ENCODE measurements at regions not wholly inside any gene's neighbourhood (a gene's known extent, or its start where the extent isn't known, plus 50 kb on each side); places are given as distances from the start of the nearest gene placed in this dataset.

DNA sequence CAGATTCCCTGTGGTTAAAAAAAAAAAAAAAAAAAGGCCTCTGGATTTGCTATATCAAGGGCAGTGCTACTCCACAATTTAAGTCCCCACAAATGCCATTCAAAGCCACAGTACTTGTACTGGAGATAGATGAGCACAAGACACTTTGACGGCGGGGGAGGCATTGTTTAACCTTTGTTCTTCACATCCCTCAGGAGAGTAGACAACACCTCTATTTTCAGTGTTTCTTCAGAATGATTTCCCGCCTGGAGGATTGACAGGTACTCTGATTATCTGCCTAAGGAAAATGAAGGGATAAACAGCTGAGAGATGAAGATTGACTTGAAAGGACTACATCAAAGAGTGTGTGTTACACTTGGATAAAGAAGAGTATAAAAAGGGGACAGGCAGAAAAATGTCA, 58.7 kb downstream of the OTOL1 start:
- no peak for DNase-seq

DNA sequence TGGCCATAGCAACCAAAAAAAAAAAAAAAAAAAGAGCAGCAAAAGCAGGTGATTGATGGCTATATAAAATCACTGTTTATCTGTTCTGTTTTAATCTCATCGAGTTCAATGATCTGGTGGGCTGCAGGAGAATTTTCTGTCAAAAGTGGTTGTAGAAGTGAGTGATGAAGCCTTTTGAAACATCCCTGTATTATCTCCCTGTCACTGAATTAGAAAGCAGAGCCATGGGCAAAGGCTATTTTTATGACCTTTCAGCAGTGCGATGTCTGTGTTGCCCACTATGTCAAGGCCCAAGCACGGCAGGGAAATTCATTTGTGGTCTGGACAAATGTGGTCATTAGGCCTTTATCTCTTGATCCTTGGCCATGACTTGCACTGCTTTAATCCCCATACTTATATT, 59.9 kb downstream of the OTOL1 start:
- no peak for DNase-seq

DNA sequence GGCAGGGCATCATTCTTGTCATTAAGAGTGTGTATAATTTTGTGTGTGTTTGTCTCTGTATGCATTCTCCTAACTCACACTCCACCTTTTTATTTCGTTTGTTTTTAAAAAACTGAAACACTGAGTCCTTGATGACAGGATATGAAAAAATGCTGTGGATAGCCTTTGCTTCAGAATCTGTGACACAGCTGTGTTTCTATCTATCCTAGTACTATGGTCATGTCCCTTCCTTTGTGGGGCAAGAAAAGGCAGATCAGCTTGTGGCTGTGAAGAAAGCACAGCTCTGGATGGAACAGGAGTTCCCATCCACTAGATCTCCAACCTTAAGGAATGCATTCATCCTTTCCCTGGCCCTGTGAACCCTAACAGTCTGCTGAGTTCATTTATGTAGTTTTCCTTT, 60.3 kb downstream of the OTOL1 start:
- no peak for DNase-seq

DNA sequence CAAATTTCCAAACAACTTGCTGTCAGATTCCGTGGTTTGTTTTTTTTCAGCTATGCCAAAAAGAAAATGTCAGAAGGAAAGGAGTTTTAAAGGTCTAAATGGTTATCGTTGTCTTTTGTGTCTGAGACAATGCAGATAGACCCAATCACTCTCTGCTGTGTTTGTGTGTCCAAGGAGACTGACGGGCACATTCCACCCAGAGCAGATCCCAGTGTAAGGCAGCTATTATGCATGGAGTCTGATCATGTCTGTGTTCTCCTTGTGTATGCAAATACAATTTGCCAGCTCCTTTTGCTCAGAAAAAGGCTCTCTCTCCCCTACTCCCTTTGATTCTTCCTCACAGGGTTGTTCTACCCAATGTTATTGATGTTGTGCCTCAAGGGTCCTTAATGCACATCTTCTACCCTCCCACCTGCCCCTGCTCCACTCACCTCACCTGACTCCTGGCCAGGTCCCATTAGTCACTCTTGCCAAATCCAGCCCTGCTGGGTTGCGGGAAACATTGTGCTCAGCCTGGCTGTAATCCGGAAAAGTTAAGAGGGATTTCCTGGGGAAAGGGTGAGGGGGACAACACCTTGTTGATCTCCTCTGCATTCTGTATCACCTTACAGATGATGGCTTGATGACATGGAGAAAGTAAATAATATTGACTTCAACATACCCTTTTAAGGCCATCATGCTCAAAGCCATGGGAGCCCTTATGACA, 61.0 kb downstream of the OTOL1 start:
- DNase-seq = no peak

DNA sequence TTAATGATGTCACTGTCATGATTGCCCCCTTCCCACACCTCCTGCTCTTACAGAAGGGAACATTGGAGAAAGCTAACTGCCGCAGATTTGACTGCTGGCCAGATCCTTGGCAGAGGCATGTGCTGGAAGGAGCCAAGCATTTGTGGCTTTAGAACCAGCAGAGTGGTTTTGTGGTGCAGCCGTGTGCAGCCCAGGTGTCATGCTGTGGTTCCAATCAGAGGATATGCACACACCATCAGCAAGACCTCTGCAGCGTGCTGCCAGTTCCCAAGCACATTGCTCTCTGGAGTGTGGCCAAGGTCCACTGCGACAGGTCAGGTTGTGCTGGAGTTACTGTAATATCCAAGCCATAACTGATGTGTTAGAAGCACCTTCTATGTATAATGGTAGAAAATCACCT, 61.6 kb downstream of the OTOL1 start:
- peak in 1 of 56 donors; percentile 1 for DNase-seq

DNA sequence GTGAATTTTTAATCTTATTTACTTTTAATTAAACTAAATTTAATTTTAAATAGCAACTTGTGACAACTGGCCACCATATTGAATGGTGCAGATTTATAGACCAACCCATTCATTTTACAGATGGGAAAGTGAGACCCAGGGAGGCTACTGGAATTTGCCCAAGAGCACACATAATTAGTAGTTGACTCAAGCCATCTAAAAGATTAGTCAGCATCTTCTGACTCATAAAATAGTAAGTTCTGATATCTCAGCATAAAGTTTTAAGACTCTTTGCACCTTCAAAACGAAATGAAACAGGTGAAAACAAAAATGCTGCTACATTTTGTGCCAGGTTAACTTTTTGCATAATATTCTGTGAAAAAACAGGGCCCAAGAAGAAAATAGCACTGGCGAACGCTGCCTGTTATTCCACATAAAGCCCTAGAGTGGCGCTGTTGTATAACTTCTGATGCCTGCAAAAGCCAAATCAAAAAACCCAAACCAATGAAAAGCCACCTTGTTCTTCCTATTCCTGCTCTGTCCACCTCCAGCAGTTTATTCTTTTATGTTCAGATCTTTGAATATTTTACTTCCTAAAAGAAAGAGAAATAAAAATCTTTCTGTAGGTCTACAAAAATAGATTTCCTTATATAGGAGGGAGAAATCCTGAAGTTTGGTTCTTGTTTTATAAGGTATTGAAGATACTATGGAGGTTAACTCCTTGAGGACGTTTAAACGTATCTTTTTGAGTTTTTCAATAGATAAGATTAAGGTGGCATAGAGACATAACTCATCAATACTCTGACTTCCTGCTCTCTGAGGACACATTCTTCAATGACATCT, 62.8 kb downstream of the OTOL1 start:
- DNase-seq = peak in 13 of 56 donors; percentile 0 to 60 (median 5)

DNA sequence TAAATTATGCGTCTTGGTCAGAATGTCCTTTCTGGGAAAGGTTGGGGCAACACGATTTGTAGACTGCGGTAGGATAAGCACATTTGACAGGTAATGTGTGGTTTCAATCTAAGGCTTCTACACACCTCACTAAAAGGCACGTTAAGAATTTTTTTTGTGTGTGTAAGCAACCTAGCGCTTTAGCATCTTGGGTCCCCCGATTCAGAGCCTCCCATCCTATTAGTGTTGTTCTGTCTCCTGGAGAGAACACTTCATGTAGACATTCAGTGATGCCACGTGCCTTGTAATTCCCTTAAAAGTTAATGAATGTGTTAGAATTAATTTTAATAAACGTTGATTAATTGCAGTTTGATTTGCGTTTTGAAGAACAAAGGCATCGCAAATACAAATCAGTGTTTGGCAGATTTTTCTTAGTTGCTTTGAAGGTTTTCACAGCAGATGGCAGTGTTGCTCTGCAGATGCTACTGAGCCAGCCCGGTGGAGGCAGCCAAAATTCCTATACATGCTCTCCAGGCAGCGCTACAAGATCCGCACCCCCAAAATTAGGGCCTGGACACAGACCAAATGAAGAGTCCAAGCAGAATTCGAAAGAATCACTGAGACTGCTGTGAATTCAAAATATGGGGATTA, 63.5 kb downstream of the OTOL1 start:
- peak in 45 of 56 donors; percentile 3 to 75 (median 23) for DNase-seq

DNA sequence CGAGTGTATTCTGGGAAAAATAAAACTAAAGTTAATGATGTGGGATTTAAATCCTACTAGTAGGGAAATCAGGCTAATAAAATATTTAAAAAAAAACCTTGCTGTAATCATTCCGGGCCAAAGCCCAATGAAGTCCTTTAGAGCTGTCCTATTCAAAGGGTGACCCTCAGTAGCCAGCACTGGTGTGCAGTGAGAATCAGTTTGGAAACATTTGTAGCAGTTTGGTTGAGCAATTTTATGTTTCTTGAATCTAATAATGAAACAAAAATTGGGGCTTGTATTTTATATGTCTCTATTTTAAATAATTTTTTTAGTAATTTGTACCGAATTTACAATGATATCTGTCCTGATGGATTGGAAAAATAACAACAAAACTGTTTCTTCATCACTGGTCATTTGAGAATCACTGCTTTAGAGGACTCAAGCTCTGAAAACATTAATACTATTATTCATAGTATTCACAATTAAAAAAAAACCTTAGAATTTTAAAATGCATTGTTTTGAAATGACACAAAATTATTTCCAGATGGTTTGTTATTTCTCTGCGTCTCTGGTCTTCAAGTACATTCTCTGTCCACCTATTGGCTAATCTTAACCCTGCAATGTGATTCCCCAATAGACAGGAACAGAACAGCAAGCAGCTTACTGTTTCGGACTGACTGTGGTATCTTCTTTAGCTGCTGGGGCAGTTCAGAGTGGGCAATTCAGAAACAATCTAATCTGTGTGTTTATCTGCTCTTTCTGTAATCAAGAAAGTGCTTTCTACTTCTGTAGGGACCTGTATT, 71.2 kb downstream of the OTOL1 start:
- DNase-seq = no peak

DNA sequence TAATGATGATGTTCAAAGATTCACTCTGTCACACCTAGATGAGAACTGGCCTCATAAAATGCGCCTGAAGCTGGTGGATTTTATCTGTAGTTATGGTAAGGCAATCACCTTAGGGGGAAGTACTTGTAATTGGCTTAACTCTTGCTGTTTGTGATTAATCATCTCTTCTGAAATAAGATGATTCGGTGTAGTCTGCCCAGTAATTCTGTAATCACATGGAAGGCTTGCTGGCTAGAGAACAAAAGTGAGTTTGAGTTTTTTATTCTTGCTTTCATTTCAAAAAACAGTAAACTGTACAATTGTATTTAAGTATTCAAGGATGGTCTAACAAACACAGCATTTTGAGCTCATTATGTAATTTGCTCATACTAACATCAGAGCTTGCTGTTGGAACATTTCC, 72.1 kb downstream of the OTOL1 start:
- DNase-seq = no peak

DNA sequence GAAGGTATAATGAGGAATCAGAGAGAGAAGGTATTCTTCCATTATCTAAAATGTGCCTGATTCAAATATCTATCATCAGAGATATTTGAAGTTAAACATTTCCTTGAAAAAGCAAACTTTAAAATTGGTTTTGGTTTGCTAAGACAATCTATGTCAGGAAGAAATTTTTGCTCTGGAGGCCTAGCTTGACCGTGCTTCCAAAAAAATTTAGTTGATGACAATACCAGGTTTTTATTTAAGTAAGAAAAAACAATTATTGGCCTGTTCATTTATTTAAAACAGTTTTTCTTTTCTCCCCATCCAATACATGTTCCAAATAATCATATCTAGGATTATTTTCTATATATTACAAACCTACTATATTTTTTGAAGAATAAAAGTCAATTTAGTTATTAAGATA, 75.3 kb downstream of the OTOL1 start:
- DNase-seq = no peak

DNA sequence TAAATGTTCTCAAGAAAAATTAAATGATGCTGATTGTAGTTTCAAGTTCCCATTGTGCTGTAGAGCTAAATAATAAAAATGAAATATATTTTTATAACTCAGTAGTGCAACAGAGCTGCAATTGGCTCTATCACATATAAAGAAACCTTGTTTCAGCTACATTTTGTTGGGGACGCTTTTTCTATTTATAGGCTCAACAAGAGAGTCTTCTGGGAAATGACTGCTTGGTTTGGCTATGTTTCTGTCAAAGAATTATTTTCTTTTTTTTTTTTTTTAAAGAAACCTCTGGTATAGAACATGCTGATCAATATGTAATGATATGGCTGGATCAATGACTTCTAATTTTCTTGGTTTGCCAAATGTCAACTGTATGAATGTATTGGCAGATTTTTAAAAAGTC, 76.5 kb downstream of the OTOL1 start:
- no peak for DNase-seq

DNA sequence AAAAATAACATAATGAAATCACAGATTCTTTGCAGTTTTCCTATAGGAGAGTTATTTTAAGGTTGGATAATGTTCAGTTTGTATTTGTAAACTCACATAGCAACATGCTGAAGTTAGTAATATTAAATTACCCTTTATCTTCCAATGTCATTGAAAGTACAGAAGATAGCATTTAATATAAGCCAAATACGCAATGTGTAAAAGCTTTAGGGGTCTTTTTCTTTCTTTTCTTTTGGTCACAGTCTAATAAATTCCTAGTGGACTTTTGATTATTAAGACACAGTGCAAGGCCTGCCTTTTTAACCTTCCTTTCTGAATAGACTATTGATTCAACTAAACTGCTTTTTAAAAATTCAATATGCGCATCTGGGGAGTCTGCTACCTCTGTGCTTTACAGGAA, 79.3 kb downstream of the OTOL1 start:
- no peak for DNase-seq

DNA sequence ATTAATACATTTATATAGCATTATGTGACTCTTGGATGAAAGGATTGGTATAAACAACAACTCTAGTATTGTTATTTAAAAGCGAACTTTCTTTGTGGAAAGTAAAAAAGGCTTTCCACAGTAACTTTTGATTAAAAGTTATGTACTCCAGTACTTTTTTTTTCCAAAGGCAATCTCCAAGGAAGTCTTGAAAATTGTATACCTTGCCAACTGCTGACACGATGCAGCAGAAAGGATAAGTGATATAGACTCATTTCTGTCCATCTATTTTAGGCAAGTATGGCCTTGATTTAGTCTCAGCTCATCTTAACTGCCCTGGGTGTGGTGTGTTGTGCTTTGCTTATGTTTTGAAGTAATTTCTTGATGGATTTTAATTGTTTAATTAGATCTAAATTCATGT, 79.7 kb downstream of the OTOL1 start:
- no peak for DNase-seq

DNA sequence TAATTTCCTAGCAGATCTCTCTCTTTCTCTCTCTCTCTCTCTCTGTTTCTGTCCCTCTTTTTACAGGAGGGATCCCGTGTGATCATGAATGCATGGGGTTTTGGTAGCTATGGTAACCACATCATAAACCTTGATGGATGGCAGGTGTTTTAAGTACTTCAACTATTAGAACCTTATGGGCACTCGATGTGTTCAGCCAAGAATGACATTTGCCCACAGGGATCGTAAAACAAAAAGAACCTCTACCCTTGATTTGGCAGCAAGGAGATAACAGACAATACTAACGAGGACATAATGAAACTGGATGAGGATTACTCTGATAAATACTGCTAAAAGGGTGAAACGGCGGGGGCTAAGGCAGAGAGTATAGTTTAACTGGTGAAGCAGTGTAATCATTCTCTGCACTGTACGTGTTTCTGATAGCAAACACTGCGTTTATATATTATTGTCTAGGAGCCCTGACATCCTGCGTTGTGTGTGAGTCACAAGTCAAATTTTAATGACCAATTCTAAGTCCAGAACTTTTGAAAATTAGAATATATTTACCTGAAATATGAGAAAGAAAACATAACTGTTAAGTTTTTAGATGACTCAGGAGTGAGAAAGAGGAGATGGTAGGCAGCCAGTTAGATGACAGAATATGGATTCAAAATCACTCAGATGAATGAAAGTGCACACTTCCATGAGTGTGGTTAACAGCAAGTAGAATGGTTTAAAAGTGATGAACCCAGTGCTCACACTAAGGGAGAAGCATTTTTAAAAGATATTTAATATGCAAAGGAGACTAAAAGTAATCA, 80.3 kb downstream of the OTOL1 start:
- no peak for DNase-seq

DNA sequence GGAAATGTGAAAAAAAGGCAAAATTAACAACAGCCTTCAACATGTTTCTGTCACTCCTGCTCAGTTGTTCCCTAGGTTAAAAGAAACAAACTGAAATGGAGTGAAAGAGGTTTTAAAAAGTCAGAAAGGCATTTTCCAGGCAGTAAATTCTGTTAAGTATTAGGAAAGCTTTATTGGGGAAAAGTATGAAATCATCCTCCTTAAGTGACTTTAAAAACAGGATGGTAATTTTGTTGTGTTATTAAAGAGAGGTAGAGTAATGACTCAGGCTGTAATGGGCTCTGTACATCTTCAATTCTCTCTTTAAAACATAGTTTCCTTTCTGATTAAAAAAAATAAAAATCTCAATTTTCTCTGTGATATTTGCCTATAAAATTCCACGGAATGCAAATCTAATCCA, 81.1 kb downstream of the OTOL1 start:
- no peak for DNase-seq

DNA sequence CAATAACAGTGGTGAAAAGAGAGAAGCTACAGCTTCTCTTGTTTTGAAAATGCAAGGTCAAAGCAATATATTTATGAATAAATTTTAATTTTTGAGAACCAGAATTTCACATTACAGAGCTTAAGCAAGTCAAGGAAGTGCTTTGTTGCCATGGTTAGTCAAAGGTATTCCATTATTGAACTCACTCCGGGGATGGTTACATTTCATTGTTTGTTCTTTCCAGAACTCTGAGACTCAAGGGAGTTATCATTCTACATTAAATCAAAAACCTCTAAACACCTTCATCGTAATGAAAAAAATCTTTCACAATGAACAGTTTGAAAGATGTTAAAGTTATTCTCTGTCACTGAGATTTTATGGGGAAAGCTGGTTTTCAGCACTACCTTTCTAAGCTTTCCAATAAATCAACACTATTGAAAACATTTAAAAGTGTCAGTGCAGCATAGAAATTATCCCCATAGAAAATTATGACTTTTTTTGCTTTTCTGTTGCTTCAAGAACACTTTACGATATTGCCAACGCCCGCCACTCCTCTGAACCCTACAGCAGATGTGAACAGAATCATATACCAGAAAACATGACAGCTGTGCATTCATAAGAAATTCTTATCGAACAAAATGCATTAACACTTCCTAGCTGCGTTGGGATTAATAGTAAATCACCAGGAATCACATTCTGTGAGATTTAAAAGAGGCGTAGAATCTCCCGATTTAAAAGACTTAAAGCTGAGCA, 83.0 kb downstream of the OTOL1 start:
- DNase-seq = no peak

DNA sequence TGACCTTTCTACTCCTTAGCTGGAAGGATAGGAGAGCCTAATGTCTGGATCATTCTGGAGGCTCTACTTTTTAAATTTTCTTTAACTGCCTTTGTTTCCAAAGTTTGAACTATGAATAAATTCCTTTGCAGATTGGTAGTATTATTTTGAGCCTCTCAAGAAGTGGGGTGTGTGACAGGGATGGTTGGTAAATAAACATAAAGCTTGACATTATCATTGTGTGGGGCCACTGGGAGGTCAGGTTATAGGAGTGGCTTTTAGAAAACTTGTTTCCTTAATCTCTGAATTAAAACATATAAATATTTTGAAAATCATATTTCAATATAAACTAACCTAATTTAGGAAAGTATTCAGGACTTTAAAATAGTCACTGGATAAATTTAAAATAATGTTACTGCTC, 89.3 kb downstream of the OTOL1 start:
- DNase-seq = no peak

DNA sequence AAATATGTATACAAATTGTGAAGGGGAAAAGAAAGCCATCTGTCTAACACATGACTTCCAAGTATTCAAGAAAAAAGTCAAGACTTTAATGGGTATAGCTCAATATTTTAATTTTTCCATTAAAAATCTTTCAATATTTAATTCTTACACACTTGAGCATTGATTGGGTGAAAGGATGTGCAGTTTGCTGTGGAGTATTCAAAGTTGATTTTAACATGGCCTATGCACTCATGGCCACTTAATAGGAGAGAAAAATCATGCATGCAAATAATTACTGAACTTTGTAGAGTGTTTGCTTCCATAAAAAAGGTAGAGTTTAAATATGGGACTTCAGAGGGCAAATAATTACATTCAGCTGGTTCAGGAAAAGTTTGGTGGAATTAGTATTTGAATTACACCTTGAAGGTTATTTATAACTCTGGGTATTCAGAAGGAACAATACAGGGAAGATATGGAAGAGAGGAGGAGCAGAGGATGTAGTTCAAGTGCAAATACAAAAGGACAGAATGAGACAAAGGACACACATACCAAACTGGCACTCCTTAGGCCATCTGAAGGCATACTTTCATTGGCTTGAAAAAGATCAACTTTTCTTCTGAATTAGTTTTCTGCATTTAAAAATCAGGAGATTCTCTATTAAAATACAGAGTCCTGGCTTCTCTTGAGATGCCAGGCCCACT, 90.1 kb downstream of the OTOL1 start:
- no peak for DNase-seq

DNA sequence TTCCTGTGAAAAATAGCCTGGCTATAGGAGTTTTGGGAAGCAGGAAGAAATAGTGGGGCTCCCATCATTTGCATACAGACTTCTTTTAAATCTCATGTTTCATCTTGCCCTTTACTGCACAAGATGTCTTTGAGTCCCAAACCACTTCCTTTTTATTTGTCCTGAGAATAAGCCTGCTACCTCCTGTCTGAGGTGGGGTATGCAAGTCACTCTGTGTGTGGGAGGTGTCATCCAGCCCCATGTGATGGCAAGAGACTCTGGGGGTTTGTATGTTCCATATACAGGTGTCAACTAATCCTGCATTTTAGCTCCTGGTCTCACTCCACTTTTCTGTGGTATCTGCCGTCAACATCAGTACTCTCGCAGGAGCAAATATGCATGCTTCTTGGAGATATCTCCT, 102.0 kb downstream of the OTOL1 start:
- DNase-seq = no peak

DNA sequence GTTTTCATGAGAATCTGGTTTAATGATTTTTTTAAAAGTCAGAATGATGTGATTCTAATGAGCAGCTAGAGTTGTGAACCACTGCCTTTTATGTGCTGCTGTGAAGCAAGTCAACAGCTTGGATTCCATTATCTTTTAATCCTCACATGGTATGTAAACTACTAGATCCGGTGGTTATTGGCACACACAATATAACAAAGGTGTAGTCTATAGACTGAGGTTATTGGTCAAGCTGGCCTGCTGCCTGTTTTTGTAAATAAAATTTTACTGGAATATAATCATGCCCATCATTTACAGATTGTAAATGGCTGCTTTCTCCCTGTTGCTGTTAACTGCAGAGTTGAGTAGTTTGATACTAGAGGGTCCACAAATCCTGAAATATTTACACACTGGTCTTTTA, 103.1 kb downstream of the OTOL1 start:
- no peak for DNase-seq

Measured in amygdala (tissue), 56 donors.